Right cardiac atrium (tissue), 5 donors: ENCODE measurements at regions not wholly inside any gene's neighbourhood (a gene's known extent, or its start where the extent isn't known, plus 50 kb on each side); places are given as distances from the start of the nearest gene placed in this dataset.

Experiments used
- ATAC-seq, 2 donors: fragments of 200-7000 bp; cut with Tn5 transposase; one replicate each; pipeline versions ENCODE4 v1.8.0 to v1.9.1; 2020; ENCODE audit warnings: moderate library complexity in 2 of 2, mild to moderate bottlenecking in 1 of 2
- DNase-seq, 3 donors: peaks; one replicate each; pipeline ENCODE4 v3.0.0-alpha.2; 2020
- H3K27ac ChIP-seq: one replicate; pipeline ENCODE4 v1.5.1; 2013; ENCODE audit warnings: mild to moderate bottlenecking, low read length, control low read depth, moderate library complexity
- H3K27me3 ChIP-seq: one replicate; pipeline ENCODE4 v1.6.1; 2013; ENCODE audit not compliant: control insufficient read depth, insufficient read depth
- H3K4me1 ChIP-seq: one replicate; pipeline ENCODE4 v1.6.1; 2013; ENCODE audit warnings: low read length; ENCODE audit not compliant: control insufficient read depth, insufficient read depth
- H3K4me3 ChIP-seq: one replicate; pipeline ENCODE4 v1.5.1; 2013; ENCODE audit warnings: low read length, control low read depth
- H3K9me3 ChIP-seq: one replicate; pipeline ENCODE4 v1.6.1; 2013; ENCODE audit warnings: low read length; ENCODE audit not compliant: control insufficient read depth
- WGBS: extraction: QIAGEN DNeasy Blood & Tissue Kit; methylation state at CpG from one replicate; pipeline ENCODE4 v1.1.7; 2013; 5-methylcytosine and 5-hydroxymethylcytosine counted together
- intact Hi-C, 4 donors: fragments of 100-400 bp; cut with DNase I; formaldehyde crosslinking; loops; one replicate each; pipeline versions ENCODE4 v1.11.0 to v1.14.0; 2022 to 2023
- donor health status: healthy with polysubstance abuse.
- donor health status: DM: no; HTN: yes; CAD: no.
- donor health status: DM: no; HTN: no; CAD: no.
- donor health status: DM: no; HTN: yes; CAD: no; lungs with severe emphysema.
- donor health status: DM: yes; HTN: yes; CAD: no.

DNA sequence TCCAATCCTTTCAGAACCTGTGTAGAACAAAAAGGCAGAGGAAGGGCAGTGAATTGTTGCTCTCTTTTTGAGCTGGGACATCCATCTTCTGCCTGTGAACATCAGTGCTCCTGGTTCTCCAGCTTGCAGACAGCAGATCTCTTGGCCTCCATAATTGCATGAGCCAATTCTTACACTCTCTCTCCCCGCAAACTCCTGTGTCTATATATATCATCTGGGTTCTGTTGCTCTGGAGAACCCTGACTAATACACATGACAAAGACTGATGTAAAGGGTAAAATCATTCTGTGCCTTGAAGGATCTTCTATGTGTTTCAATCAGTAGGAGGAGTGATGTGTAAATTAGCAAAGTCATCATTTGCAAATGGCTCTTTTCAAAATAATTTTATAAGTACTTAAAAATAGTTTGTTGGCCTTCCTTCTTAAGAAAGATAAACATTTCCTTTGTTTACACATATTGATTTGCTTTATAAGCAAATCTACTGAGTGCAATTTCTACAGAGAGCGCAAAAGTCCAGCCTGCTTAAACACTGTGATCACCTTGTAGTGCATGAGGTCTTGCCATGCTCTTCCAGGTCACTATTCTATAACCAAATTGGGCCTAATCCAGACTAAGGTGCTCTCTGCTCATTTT lies 154.9 kb upstream of the ANKRD28 start:
- intact Hi-C loops = no loop called here
- ATAC-seq (no peak), DNase-seq (no peak)
- Histone ChIP-seq H3K27ac (no peak overlapping the region), H3K4me1 (no peaks in the 10 kb centered on the region), H3K9me3 (no peaks in the 10 kb centered on the region), H3K27me3 (no peaks in the 10 kb centered on the region), H3K4me3 (no peak overlapping the region)
- 77% methylated on average over 2 of the region's 2 CpGs for WGBS

DNA sequence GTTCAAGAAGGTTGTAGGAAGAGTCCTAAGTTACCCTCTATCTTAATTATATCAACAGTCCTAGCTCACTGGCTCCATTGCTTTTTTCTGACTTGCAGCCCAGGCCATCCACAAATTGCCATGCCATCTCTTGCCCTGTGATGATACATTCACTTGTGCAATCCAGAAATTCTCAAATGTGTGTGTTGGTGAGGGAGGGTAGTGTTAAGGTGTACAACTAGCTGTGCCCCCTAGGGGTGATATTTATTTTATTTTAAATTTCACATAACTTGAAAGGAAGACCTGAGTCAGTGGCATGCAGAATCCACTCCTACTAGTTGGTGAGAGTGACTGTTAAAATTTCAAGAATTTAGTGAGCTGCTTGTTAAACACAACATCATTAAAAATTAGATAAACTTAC lies 156.1 kb upstream of the ANKRD28 start:
- Histone ChIP-seq H3K27me3 (no peaks in the 10 kb centered on the region), H3K27ac (no peak overlapping the region), H3K4me3 (no peak overlapping the region), H3K9me3 (no peaks in the 10 kb centered on the region), H3K4me1 (no peaks in the 10 kb centered on the region)
- DNase-seq = no peak
- ATAC-seq = no peak
- intact Hi-C loops = no loop called here

DNA sequence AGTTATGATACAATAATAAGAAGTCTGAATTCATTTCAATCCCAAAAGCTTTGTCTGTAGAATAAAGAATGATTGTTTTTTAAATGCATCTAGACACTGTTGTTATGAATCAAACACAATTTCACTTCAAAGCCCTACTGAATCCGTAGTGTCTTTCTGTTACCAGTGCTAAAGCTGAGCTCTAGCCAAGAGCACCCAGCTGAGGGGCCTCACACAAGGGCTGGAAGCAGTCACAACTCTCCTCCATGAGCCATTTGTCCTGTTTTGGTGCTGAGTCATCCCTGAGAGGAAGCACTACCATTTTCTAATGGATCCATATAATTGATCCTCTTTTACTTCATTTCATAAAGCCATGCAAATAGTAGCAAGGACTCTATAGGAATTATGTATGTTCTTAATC lies 158.2 kb upstream of the ANKRD28 start:
- Histone ChIP-seq H3K9me3 (no peaks in the 10 kb centered on the region), H3K27ac (no peak overlapping the region), H3K4me3 (no peak overlapping the region), H3K4me1 (peaks cover 4% of the 10 kb centered on the region), H3K27me3 (no peaks in the 10 kb centered on the region)
- intact Hi-C loops = no loop called here
- 65% methylated on average over 1 of the region's 1 CpG for WGBS
- no peak for ATAC-seq
- no peak for DNase-seq

DNA sequence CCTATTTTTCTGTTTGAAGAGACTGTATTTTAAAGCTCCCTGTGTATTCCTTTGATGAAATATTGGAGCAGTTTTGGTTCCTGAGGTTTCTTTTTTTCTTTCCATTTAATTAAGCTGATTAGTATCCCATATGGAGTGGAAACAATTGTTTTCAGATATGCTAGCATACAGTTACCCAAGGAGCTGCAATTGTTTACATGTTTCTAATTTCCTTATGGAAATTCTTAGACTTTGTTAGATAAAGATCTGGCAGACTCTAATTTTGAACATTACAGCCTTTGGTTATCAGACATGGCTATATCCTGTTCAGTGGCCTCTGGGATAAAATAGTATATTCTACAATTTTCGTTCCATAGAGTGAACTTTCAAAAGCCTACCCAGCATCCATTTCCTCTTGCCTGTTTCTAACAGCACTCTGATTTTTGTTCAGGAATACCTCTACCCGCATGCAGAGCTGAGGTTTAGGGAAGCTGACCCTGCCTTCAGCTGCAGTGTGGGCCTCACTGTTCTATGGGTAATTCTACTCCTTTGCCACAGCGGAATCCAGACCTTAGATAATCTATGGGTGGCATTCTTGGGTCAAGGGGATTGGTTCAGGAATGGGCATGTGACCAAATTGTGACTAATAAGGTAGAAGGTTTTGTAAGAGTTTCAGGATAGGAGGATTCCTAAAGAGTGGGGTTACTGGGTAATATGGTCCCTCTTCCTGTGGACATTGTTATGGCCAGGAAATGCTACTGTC lies 161.1 kb upstream of the ANKRD28 start:
- Histone ChIP-seq H3K27me3 (no peaks in the 10 kb centered on the region), H3K9me3 (no peaks in the 10 kb centered on the region), H3K27ac (no peak overlapping the region), H3K4me1 (peaks cover 4% of the 10 kb centered on the region), H3K4me3 (no peak overlapping the region)
- DNase-seq (no peak), ATAC-seq (no peak)
- WGBS = 63% methylated on average over 3 of the region's 3 CpGs
- intact Hi-C loops = no loop called here

DNA sequence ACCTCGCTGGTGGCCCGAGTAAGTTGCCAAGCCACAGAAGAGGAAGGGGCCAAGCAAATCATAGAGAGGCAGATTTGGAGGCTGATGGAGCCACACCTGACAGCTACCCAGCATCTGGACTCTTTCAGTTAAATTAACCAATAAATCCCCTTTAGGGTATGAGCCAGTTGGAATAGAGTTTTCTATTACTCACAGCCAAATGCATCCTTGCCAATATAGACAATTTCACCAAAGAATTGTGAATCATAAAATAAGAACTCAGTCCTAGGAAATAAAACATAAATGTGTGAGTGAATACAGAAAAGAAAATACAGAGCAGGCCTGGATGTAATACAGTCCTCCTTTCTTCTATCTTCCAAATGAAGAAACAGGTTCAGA lies 161.6 kb upstream of the ANKRD28 start:
- intact Hi-C loops = no loop called here
- no peak overlapping the region for H3K27ac ChIP-seq
- ATAC-seq (no peak), DNase-seq (no peak)
- no peaks in the 10 kb centered on the region for H3K27me3 ChIP-seq
- no peak overlapping the region for H3K4me3 ChIP-seq
- H3K9me3 ChIP-seq = no peaks in the 10 kb centered on the region
- 56% methylated on average over 2 of the region's 2 CpGs for WGBS
- H3K4me1 ChIP-seq = peaks cover 4% of the 10 kb centered on the region

DNA sequence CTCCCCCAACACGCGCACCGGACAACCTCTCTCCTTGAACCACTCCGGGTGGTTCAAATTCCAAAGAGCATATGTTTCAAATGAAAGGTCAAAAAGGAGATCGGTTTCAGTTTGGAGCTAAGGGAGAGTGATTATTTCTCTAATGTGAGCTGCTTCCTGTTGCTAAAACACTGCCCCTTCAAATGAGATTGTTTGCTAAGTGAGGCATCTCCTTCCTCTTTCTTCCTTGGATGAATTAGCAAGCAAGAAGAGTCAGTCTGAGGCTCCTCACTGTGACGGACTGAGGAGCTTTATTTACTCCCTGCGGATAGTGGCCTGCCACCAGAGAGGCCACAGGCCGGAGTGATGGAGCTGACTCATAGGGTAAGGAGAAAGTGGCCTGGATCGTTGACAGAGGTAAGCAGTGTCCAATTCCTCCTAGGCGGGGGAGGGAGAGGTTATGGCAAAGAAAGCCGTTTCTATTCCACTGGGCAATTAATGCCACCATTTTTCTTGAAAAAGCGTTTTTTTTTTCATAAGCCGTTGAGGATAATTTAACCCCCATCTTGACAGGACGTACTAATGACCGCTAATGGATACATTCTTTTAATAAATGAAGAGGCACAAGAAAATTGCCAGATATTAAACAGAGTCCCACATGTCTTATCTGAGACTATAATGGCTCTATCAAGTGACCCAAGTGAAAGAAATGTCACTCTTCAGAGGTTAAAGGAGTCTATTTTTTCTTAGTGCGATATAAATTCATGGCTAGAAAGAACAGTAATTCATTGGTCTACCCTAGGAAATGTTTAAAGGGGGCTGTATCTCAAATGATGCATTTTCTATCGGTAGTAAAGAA lies 167.0 kb upstream of the ANKRD28 start:
- 55% methylated on average over 17 of the region's 17 CpGs for WGBS
- H3K9me3 ChIP-seq = no peaks in the 10 kb centered on the region
- H3K4me1 ChIP-seq = peaks cover 3% of the 10 kb centered on the region
- H3K27ac ChIP-seq = no peak overlapping the region
- H3K27me3 ChIP-seq = no peaks in the 10 kb centered on the region
- intact Hi-C loops = no loop called here
- DNase-seq = peak in 1 of 3 donors; percentile 14
- no peak overlapping the region for H3K4me3 ChIP-seq
- no peak for ATAC-seq

GRCh38 chr3:15967577-15967976 lies 169.8 kb upstream of the ANKRD28 start:
- DNase-seq (no peak), ATAC-seq (no peak)
- 55% methylated on average over 3 of the region's 3 CpGs for WGBS
- intact Hi-C loops = no loop called here
- H3K27ac ChIP-seq = no peak overlapping the region
- H3K4me1 ChIP-seq = peaks cover 3% of the 10 kb centered on the region
- no peaks in the 10 kb centered on the region for H3K9me3 ChIP-seq
- no peaks in the 10 kb centered on the region for H3K27me3 ChIP-seq
- H3K4me3 ChIP-seq = no peak overlapping the region

DNA sequence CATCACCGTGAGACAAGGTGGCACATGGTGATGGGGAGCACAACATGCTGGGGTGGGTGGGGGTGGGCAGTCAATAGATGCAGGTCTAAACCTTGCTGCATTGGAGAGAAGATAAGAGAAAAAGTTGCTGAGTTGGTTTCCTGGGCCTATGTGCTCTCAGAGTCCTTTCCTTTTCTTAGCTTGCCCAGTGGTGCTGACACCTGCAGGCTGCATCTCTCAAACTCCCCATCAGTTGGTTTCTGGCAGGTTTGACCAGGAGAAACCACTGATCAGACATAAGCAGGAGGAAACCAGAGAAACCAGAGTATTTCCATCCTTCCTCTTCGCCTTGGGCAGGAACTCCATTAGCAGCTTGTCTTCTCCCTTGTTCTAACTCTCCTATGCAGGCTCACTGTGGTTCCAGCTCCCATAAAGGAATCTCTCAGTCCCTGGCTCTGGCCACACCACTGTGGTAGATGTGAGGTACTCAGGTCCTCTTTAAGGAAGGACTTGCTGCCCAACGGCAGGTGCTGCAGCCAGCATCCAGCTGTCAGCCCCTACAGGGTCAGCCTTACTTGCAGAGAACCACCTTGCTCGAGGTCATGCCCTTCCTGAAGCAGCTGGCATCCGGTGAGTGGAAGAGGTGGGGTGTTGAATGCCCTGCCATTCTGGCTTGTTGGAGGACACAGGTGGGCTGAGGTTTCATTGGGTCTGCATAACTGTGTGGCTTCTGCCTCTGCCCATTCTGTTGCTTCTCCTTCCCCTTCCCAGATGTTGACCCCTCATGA lies 172.3 kb upstream of the ANKRD28 start:
- Histone ChIP-seq H3K4me1 (no peaks in the 10 kb centered on the region), H3K9me3 (no peaks in the 10 kb centered on the region), H3K4me3 (no peak overlapping the region), H3K27ac (no peak overlapping the region), H3K27me3 (no peaks in the 10 kb centered on the region)
- WGBS = 88% methylated on average over 5 of the region's 5 CpGs
- DNase-seq (no peak), ATAC-seq (no peak)
- intact Hi-C loops = no loop called here

DNA sequence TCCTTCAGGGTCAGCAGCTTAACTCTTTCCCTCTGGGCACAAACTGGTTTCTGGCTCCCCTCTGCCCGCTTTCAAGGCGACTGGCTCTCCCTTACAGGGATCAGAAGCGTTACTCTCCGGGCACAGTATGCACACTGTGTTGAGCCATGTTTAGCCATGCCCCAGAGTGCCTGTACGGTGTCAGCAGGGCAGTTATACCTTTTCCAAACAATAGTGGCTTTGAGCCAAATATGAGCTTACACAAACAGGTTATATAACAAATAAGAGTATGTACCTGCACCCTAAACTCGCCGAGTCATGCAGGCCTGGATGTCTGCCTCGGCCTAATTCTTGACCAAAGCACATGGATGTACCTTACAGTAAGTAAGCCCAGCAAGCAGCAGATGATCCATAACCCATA lies 175.6 kb upstream of the ANKRD28 start:
- intact Hi-C loops = no loop called here
- no peaks in the 10 kb centered on the region for H3K9me3 ChIP-seq
- no peak overlapping the region for H3K4me3 ChIP-seq
- 91% methylated on average over 8 of the region's 8 CpGs for WGBS
- H3K4me1 ChIP-seq = no peaks in the 10 kb centered on the region
- ATAC-seq = no peak
- DNase-seq = no peak
- H3K27ac ChIP-seq = no peak overlapping the region
- H3K27me3 ChIP-seq = no peaks in the 10 kb centered on the region

GRCh38 chr3:15973940-15974339 lies 176.2 kb upstream of the ANKRD28 start:
- Histone ChIP-seq H3K27me3 (no peaks in the 10 kb centered on the region), H3K9me3 (no peaks in the 10 kb centered on the region), H3K4me3 (no peak overlapping the region), H3K27ac (no peak overlapping the region), H3K4me1 (no peaks in the 10 kb centered on the region)
- intact Hi-C loops = no loop called here
- no peak for ATAC-seq
- WGBS = 47% methylated on average over 1 of the region's 1 CpG
- DNase-seq = no peak

- 25% methylated on average over 6 of the region's 6 CpGs for WGBS
Observed at GRCh38 chr3:15974647-15975046, 176.9 kb upstream of the ANKRD28 start.

More at GRCh38 chr3:15974647-15975046, 176.9 kb upstream of the ANKRD28 start:
- no peak for DNase-seq
- no peaks in the 10 kb centered on the region for H3K4me1 ChIP-seq
- no peaks in the 10 kb centered on the region for H3K9me3 ChIP-seq
- H3K4me3 ChIP-seq = no peak overlapping the region
- no peak for ATAC-seq
- no peak overlapping the region for H3K27ac ChIP-seq
- intact Hi-C loops = no loop called here
- no peaks in the 10 kb centered on the region for H3K27me3 ChIP-seq
